ENCODE measurements at regions not wholly inside any gene's neighbourhood (a gene's known extent, or its start where the extent isn't known, plus 50 kb on each side); places are given as distances from the start of the nearest gene placed in this dataset.

- Histone ChIP-seq H3K4me3 (ENCODE audit: low read length in 2 of 2) (no peak overlapping the region), H3K27ac (ENCODE audit: low read depth in 2 of 2, low read length in 2 of 2) (no peak overlapping the region), H3K4me1 (ENCODE audit: control insufficient read depth in 2 of 2, insufficient read depth in 2 of 2, low read length in 2 of 2) (no peaks in the 10 kb centered on the region), H3K36me3 (ENCODE audit: control insufficient read depth in 2 of 2, insufficient read depth in 2 of 2, low read length in 2 of 2) (no peaks in the 10 kb centered on the region), H3K9ac (ENCODE audit: low read depth in 1 of 2, low read length in 2 of 2) (no peak overlapping the region), H3K9me3 (ENCODE audit: control insufficient read depth in 2 of 2, low read length in 2 of 2) (no peaks in the 10 kb centered on the region), H3K27me3 (ENCODE audit: control insufficient read depth in 2 of 2, insufficient read depth in 2 of 2, low read length in 2 of 2) (no peaks in the 10 kb centered on the region)
Measured at GRCh38 chr4:117224256-117224655, 138.9 kb upstream of the TRAM1L1 start.

GRCh38 chr4:117225471-117225870 lies 140.1 kb upstream of the TRAM1L1 start:
- H3K4me1 ChIP-seq (ENCODE audit: control insufficient read depth in 2 of 2, insufficient read depth in 2 of 2, low read length in 2 of 2), result no peaks in the 10 kb centered on the region
- H3K36me3 ChIP-seq (ENCODE audit: control insufficient read depth in 2 of 2, insufficient read depth in 2 of 2, low read length in 2 of 2), result no peaks in the 10 kb centered on the region
- H3K4me3 ChIP-seq (ENCODE audit: low read length in 2 of 2), result no peak overlapping the region
- no peaks in the 10 kb centered on the region for H3K9me3 ChIP-seq (ENCODE audit: control insufficient read depth in 2 of 2, low read length in 2 of 2)
- no peak overlapping the region for H3K27ac ChIP-seq (ENCODE audit: low read depth in 2 of 2, low read length in 2 of 2)
- H3K27me3 ChIP-seq (ENCODE audit: control insufficient read depth in 2 of 2, insufficient read depth in 2 of 2, low read length in 2 of 2), result no peaks in the 10 kb centered on the region
- H3K9ac ChIP-seq (ENCODE audit: low read depth in 1 of 2, low read length in 2 of 2), result no peak overlapping the region

- Histone ChIP-seq H3K36me3 (ENCODE audit: control insufficient read depth in 2 of 2, insufficient read depth in 2 of 2, low read length in 2 of 2) (no peaks in the 10 kb centered on the region), H3K9ac (ENCODE audit: low read depth in 1 of 2, low read length in 2 of 2) (no peak overlapping the region), H3K9me3 (ENCODE audit: control insufficient read depth in 2 of 2, low read length in 2 of 2) (no peaks in the 10 kb centered on the region), H3K27me3 (ENCODE audit: control insufficient read depth in 2 of 2, insufficient read depth in 2 of 2, low read length in 2 of 2) (no peaks in the 10 kb centered on the region), H3K4me3 (ENCODE audit: low read length in 2 of 2) (no peak overlapping the region), H3K4me1 (ENCODE audit: control insufficient read depth in 2 of 2, insufficient read depth in 2 of 2, low read length in 2 of 2) (no peaks in the 10 kb centered on the region), H3K27ac (ENCODE audit: low read depth in 2 of 2, low read length in 2 of 2) (no peak overlapping the region)
Measured at GRCh38 chr4:117227925-117228324, 142.5 kb upstream of the TRAM1L1 start.

- H3K4me3 ChIP-seq (ENCODE audit: low read length in 2 of 2), result no peak overlapping the region
- no peak overlapping the region for H3K9ac ChIP-seq (ENCODE audit: low read depth in 1 of 2, low read length in 2 of 2)
- no peaks in the 10 kb centered on the region for H3K4me1 ChIP-seq (ENCODE audit: control insufficient read depth in 2 of 2, insufficient read depth in 2 of 2, low read length in 2 of 2)
- H3K9me3 ChIP-seq (ENCODE audit: control insufficient read depth in 2 of 2, low read length in 2 of 2), result no peaks in the 10 kb centered on the region
- no peaks in the 10 kb centered on the region for H3K27me3 ChIP-seq (ENCODE audit: control insufficient read depth in 2 of 2, insufficient read depth in 2 of 2, low read length in 2 of 2)
- H3K27ac ChIP-seq (ENCODE audit: low read depth in 2 of 2, low read length in 2 of 2), result no peak overlapping the region
- H3K36me3 ChIP-seq (ENCODE audit: control insufficient read depth in 2 of 2, insufficient read depth in 2 of 2, low read length in 2 of 2), result no peaks in the 10 kb centered on the region
Measured at GRCh38 chr4:117239434-117239833, 154.1 kb upstream of the TRAM1L1 start.

- no peaks in the 10 kb centered on the region for H3K4me1 ChIP-seq (ENCODE audit: control insufficient read depth in 2 of 2, insufficient read depth in 2 of 2, low read length in 2 of 2)
- H3K36me3 ChIP-seq (ENCODE audit: control insufficient read depth in 2 of 2, insufficient read depth in 2 of 2, low read length in 2 of 2), result no peaks in the 10 kb centered on the region
- no peak overlapping the region for H3K9ac ChIP-seq (ENCODE audit: low read depth in 1 of 2, low read length in 2 of 2)
- H3K27ac ChIP-seq (ENCODE audit: low read depth in 2 of 2, low read length in 2 of 2), result no peak overlapping the region
- H3K9me3 ChIP-seq (ENCODE audit: control insufficient read depth in 2 of 2, low read length in 2 of 2), result no peaks in the 10 kb centered on the region
- H3K4me3 ChIP-seq (ENCODE audit: low read length in 2 of 2), result no peak overlapping the region
- H3K27me3 ChIP-seq (ENCODE audit: control insufficient read depth in 2 of 2, insufficient read depth in 2 of 2, low read length in 2 of 2), result no peaks in the 10 kb centered on the region
Measured at GRCh38 chr4:117249333-117249732, 164.0 kb upstream of the TRAM1L1 start.

GRCh38 chr4:117264072-117264471 lies 178.7 kb upstream of the TRAM1L1 start:
- no peak overlapping the region for H3K4me3 ChIP-seq (ENCODE audit: low read length in 2 of 2)
- H3K9me3 ChIP-seq (ENCODE audit: control insufficient read depth in 2 of 2, low read length in 2 of 2), result no peaks in the 10 kb centered on the region
- H3K36me3 ChIP-seq (ENCODE audit: control insufficient read depth in 2 of 2, insufficient read depth in 2 of 2, low read length in 2 of 2), result no peaks in the 10 kb centered on the region
- H3K9ac ChIP-seq (ENCODE audit: low read depth in 1 of 2, low read length in 2 of 2), result no peak overlapping the region
- H3K27me3 ChIP-seq (ENCODE audit: control insufficient read depth in 2 of 2, insufficient read depth in 2 of 2, low read length in 2 of 2), result no peaks in the 10 kb centered on the region
- H3K4me1 ChIP-seq (ENCODE audit: control insufficient read depth in 2 of 2, insufficient read depth in 2 of 2, low read length in 2 of 2), result no peaks in the 10 kb centered on the region
- no peak overlapping the region for H3K27ac ChIP-seq (ENCODE audit: low read depth in 2 of 2, low read length in 2 of 2)

- no peak overlapping the region for H3K27ac ChIP-seq (ENCODE audit: low read depth in 2 of 2, low read length in 2 of 2)
- no peak overlapping the region for H3K4me3 ChIP-seq (ENCODE audit: low read length in 2 of 2)
- no peak overlapping the region for H3K9ac ChIP-seq (ENCODE audit: low read depth in 1 of 2, low read length in 2 of 2)
- H3K4me1 ChIP-seq (ENCODE audit: control insufficient read depth in 2 of 2, insufficient read depth in 2 of 2, low read length in 2 of 2), result no peaks in the 10 kb centered on the region
- H3K9me3 ChIP-seq (ENCODE audit: control insufficient read depth in 2 of 2, low read length in 2 of 2), result no peaks in the 10 kb centered on the region
- H3K36me3 ChIP-seq (ENCODE audit: control insufficient read depth in 2 of 2, insufficient read depth in 2 of 2, low read length in 2 of 2), result no peaks in the 10 kb centered on the region
- H3K27me3 ChIP-seq (ENCODE audit: control insufficient read depth in 2 of 2, insufficient read depth in 2 of 2, low read length in 2 of 2), result no peaks in the 10 kb centered on the region
Measured at GRCh38 chr4:117267317-117267716, 181.9 kb upstream of the TRAM1L1 start.

GRCh38 chr4:117284736-117285135 lies 199.4 kb upstream of the TRAM1L1 start:
- Histone ChIP-seq H3K9me3 (ENCODE audit: control insufficient read depth in 2 of 2, low read length in 2 of 2) (no peaks in the 10 kb centered on the region), H3K4me1 (ENCODE audit: control insufficient read depth in 2 of 2, insufficient read depth in 2 of 2, low read length in 2 of 2) (no peaks in the 10 kb centered on the region), H3K4me3 (ENCODE audit: low read length in 2 of 2) (no peak overlapping the region), H3K9ac (ENCODE audit: low read depth in 1 of 2, low read length in 2 of 2) (no peak overlapping the region), H3K27ac (ENCODE audit: low read depth in 2 of 2, low read length in 2 of 2) (no peak overlapping the region), H3K27me3 (ENCODE audit: control insufficient read depth in 2 of 2, insufficient read depth in 2 of 2, low read length in 2 of 2) (no peaks in the 10 kb centered on the region), H3K36me3 (ENCODE audit: control insufficient read depth in 2 of 2, insufficient read depth in 2 of 2, low read length in 2 of 2) (no peaks in the 10 kb centered on the region)

GRCh38 chr4:117293784-117294183 lies 208.4 kb upstream of the TRAM1L1 start:
- H3K4me1 ChIP-seq (ENCODE audit: control insufficient read depth in 2 of 2, insufficient read depth in 2 of 2, low read length in 2 of 2), result no peaks in the 10 kb centered on the region
- H3K9me3 ChIP-seq (ENCODE audit: control insufficient read depth in 2 of 2, low read length in 2 of 2), result no peaks in the 10 kb centered on the region
- H3K9ac ChIP-seq (ENCODE audit: low read depth in 1 of 2, low read length in 2 of 2), result no peak overlapping the region
- H3K36me3 ChIP-seq (ENCODE audit: control insufficient read depth in 2 of 2, insufficient read depth in 2 of 2, low read length in 2 of 2), result no peaks in the 10 kb centered on the region
- H3K27ac ChIP-seq (ENCODE audit: low read depth in 2 of 2, low read length in 2 of 2), result no peak overlapping the region
- H3K4me3 ChIP-seq (ENCODE audit: low read length in 2 of 2), result no peak overlapping the region
- no peaks in the 10 kb centered on the region for H3K27me3 ChIP-seq (ENCODE audit: control insufficient read depth in 2 of 2, insufficient read depth in 2 of 2, low read length in 2 of 2)

- Histone ChIP-seq H3K9ac (ENCODE audit: low read depth in 1 of 2, low read length in 2 of 2) (no peak overlapping the region), H3K36me3 (ENCODE audit: control insufficient read depth in 2 of 2, insufficient read depth in 2 of 2, low read length in 2 of 2) (no peaks in the 10 kb centered on the region), H3K27ac (ENCODE audit: low read depth in 2 of 2, low read length in 2 of 2) (no peak overlapping the region), H3K9me3 (ENCODE audit: control insufficient read depth in 2 of 2, low read length in 2 of 2) (no peaks in the 10 kb centered on the region), H3K4me1 (ENCODE audit: control insufficient read depth in 2 of 2, insufficient read depth in 2 of 2, low read length in 2 of 2) (no peaks in the 10 kb centered on the region), H3K27me3 (ENCODE audit: control insufficient read depth in 2 of 2, insufficient read depth in 2 of 2, low read length in 2 of 2) (no peaks in the 10 kb centered on the region), H3K4me3 (ENCODE audit: low read length in 2 of 2) (no peak overlapping the region)
Measured at GRCh38 chr4:117302226-117302625, 216.8 kb upstream of the TRAM1L1 start.

GRCh38 chr4:117311215-117311614 lies 225.8 kb upstream of the TRAM1L1 start:
- no peaks in the 10 kb centered on the region for H3K36me3 ChIP-seq (ENCODE audit: control insufficient read depth in 2 of 2, insufficient read depth in 2 of 2, low read length in 2 of 2)
- H3K4me1 ChIP-seq (ENCODE audit: control insufficient read depth in 2 of 2, insufficient read depth in 2 of 2, low read length in 2 of 2), result no peaks in the 10 kb centered on the region
- no peak overlapping the region for H3K4me3 ChIP-seq (ENCODE audit: low read length in 2 of 2)
- no peak overlapping the region for H3K27ac ChIP-seq (ENCODE audit: low read depth in 2 of 2, low read length in 2 of 2)
- H3K9ac ChIP-seq (ENCODE audit: low read depth in 1 of 2, low read length in 2 of 2), result no peak overlapping the region
- no peaks in the 10 kb centered on the region for H3K9me3 ChIP-seq (ENCODE audit: control insufficient read depth in 2 of 2, low read length in 2 of 2)
- H3K27me3 ChIP-seq (ENCODE audit: control insufficient read depth in 2 of 2, insufficient read depth in 2 of 2, low read length in 2 of 2), result no peaks in the 10 kb centered on the region
